Gastroesophageal sphincter (tissue), 4 donors: ENCODE measurements at regions not wholly inside any gene's neighbourhood (a gene's known extent, or its start where the extent isn't known, plus 50 kb on each side); places are given as distances from the start of the nearest gene placed in this dataset.

Experiments
- ATAC-seq: fragments of 150-250 bp; one replicate; pipeline ENCODE4 v1.9.1; 2016; ENCODE audit warnings: mild to moderate bottlenecking, moderate library complexity
- H3K27ac ChIP-seq, 4 donors: fragments of 200-600 bp; sonication (generic) in 3 of 4; 1 replicate in 3 of 4; 2 replicates in 1 of 4; pipeline ENCODE4 v1.5.1; 2016 to 2019
- H3K27me3 ChIP-seq: fragments of 200-600 bp; sonication (generic); one replicate; pipeline ENCODE4 v1.5.1; 2019
- H3K36me3 ChIP-seq, 2 donors: fragments of 200-600 bp; sonication (generic); one replicate each; pipeline ENCODE4 v1.5.1; 2019; ENCODE audit warnings: control low read depth in 1 of 2
- H3K4me1 ChIP-seq, 3 donors: fragments of 200-600 bp; sonication (generic); 1 replicate in 2 of 3; 2 replicates in 1 of 3; pipeline ENCODE4 v1.5.1; 2016 to 2019; ENCODE audit warnings: control low read depth in 2 of 3
- H3K4me3 ChIP-seq, 2 donors: fragments of 200-600 bp; sonication (generic); one replicate each; pipeline ENCODE4 v1.5.1; 2019; ENCODE audit warnings: mild to moderate bottlenecking in 1 of 2, moderate library complexity in 1 of 2
- H3K9me3 ChIP-seq, 3 donors: fragments of 200-600 bp; sonication (generic); one replicate each; pipeline ENCODE4 v1.5.1; 2017 to 2019; ENCODE audit warnings: control low read depth in 2 of 3
- CTCF ChIP-seq, 4 experiments: fragments of 200-600 bp in 2 of 4; fragments of 450-650 bp in 2 of 4; sonication (generic) in 1 of 4; IDR thresholded peaks; one replicate each; pipeline ENCODE4 v1.5.1; 2017 to 2019; ENCODE audit warnings: antibody characterized with exemption in 4 of 4, mild to moderate bottlenecking in 2 of 4, moderate library complexity in 2 of 4
- EP300 ChIP-seq: sonication (generic); formaldehyde crosslinking; IDR thresholded peaks from one replicate; pipeline ENCODE4 v1.6.1; 2017; ENCODE audit warnings: antibody characterized with exemption, mild to moderate bottlenecking
- POLR2A ChIP-seq, 2 donors: fragments of 450-650 bp; IDR thresholded peaks; one replicate each; pipeline ENCODE4 v1.6.1; 2017; ENCODE audit warnings: antibody characterized with exemption in 2 of 2, mild to moderate bottlenecking in 2 of 2, moderate library complexity in 1 of 2
- POLR2AphosphoS5 ChIP-seq: sonication (generic); formaldehyde crosslinking; IDR thresholded peaks from one replicate; pipeline ENCODE4 v1.6.1; 2017; ENCODE audit warnings: antibody characterized with exemption
- WGBS, 2 donors: methylation state at CpG; one replicate each; pipeline ENCODE4 v1.1.5; 2018; ENCODE audit warnings: low coverage in 1 of 2; 5-methylcytosine and 5-hydroxymethylcytosine counted together

GRCh38 chr12:3432176-3432742 lies 58.7 kb upstream of the PRMT8 start:
- WGBS, 2 donors = 56 to 70% methylated on average over 4 to 6 of the region's 7 CpGs
- TF ChIP-seq POLR2A (IDR thresholded peaks at IDR 0.05) = no peak
- no peak for TF ChIP-seq EP300
- no peak for TF ChIP-seq POLR2AphosphoS5
- no peak for TF ChIP-seq CTCF (IDR thresholded peaks at IDR 0.05)
- peaks cover 23% of the 10 kb centered on the region for H3K27me3 ChIP-seq
- no peak overlapping the region for H3K4me3 ChIP-seq
- H3K4me1 ChIP-seq = no peaks in the 10 kb centered on the region
- ATAC-seq = no peak
- no peak overlapping the region for H3K27ac ChIP-seq
- no peaks in the 10 kb centered on the region for H3K9me3 ChIP-seq
- H3K36me3 ChIP-seq = no peaks in the 10 kb centered on the region

GRCh38 chr12:3432868-3433267 lies 58.1 kb upstream of the PRMT8 start:
- ATAC-seq = no peak
- Histone ChIP-seq H3K36me3 (no peaks in the 10 kb centered on the region), H3K27ac (no peak overlapping the region), H3K9me3 (no peaks in the 10 kb centered on the region), H3K27me3 (peaks cover 23% of the 10 kb centered on the region), H3K4me1 (no peaks in the 10 kb centered on the region), H3K4me3 (no peak overlapping the region)
- TF ChIP-seq EP300 (no peak), POLR2AphosphoS5 (no peak), POLR2A (IDR thresholded peaks at IDR 0.05) (no peak), CTCF (IDR thresholded peaks at IDR 0.05) (no peak)
- WGBS, 2 donors = 44 to 62% methylated on average over 2 to 4 of the region's 4 CpGs

GRCh38 chr12:3436461-3437065 lies 54.4 kb upstream of the PRMT8 start:
- no peak overlapping the region for H3K4me3 ChIP-seq
- no peaks in the 10 kb centered on the region for H3K4me1 ChIP-seq
- no peaks in the 10 kb centered on the region for H3K9me3 ChIP-seq
- no peaks in the 10 kb centered on the region for H3K36me3 ChIP-seq
- H3K27ac ChIP-seq = no peak overlapping the region
- ATAC-seq = no peak
- H3K27me3 ChIP-seq = no peaks in the 10 kb centered on the region
- TF ChIP-seq CTCF (IDR thresholded peaks at IDR 0.05) (no peak), EP300 (no peak), POLR2AphosphoS5 (no peak), POLR2A (IDR thresholded peaks at IDR 0.05) (no peak)
- 47 to 52% methylated on average over 8 of the region's 13 CpGs for WGBS, 2 donors

- Histone ChIP-seq H3K27ac (no peak overlapping the region), H3K36me3 (no peaks in the 10 kb centered on the region), H3K27me3 (no peaks in the 10 kb centered on the region), H3K4me3 (no peak overlapping the region), H3K4me1 (no peaks in the 10 kb centered on the region), H3K9me3 (no peaks in the 10 kb centered on the region)
- no peak for ATAC-seq
- TF ChIP-seq POLR2A (IDR thresholded peaks at IDR 0.05) = no peak
- TF ChIP-seq POLR2AphosphoS5 = no peak
- no peak for TF ChIP-seq EP300
- TF ChIP-seq CTCF (IDR thresholded peaks at IDR 0.05) = no peak
- WGBS, 2 donors = no CpG with 5 or more reads among the region's 9 CpGs
Measured at GRCh38 chr12:3437986-3438385, 53.0 kb upstream of the PRMT8 start.

DNA sequence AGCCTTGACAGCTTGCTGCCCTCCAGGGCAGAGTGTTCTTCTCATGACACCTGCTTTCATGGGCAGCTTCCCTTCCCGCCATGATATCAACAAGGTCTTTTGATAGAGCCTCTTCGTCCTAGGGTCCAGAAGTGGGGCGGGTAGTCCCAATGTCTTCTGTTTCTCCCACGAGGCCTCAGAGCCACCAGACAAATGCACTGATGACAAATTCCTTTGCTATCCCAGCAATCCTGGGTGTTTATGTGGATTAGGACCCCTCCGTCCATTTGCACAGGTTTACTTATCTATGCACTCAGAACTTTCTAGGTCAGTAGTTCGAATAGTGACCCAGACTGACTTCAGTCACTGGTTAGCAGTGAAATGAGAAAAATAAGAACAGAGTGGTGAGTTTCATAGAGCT lies 52.6 kb upstream of the PRMT8 start:
- WGBS, 2 donors = 69 to 78% methylated on average over 2 to 6 of the region's 6 CpGs
- no peak overlapping the region for H3K27ac ChIP-seq
- ATAC-seq = no peak
- no peak overlapping the region for H3K4me3 ChIP-seq
- no peaks in the 10 kb centered on the region for H3K9me3 ChIP-seq
- no peaks in the 10 kb centered on the region for H3K27me3 ChIP-seq
- TF ChIP-seq EP300 = no peak
- TF ChIP-seq POLR2A (IDR thresholded peaks at IDR 0.05) = no peak
- no peak for TF ChIP-seq POLR2AphosphoS5
- no peak for TF ChIP-seq CTCF (IDR thresholded peaks at IDR 0.05)
- H3K4me1 ChIP-seq = no peaks in the 10 kb centered on the region
- no peaks in the 10 kb centered on the region for H3K36me3 ChIP-seq
